Upper lobe of left lung (tissue), 6 donors: ENCODE measurements at regions not wholly inside any gene's neighbourhood (a gene's known extent, or its start where the extent isn't known, plus 50 kb on each side); places are given as distances from the start of the nearest gene placed in this dataset.

Source experiments
- ATAC-seq, 2 donors: fragments of 200-7000 bp; cut with Tn5 transposase; one replicate each; pipeline ENCODE4 v1.9.1; 2022; ENCODE audit warnings: mild to moderate bottlenecking in 2 of 2, moderate library complexity in 2 of 2; ENCODE audit not compliant: low FRiP score in 2 of 2
- DNase-seq, 2 donors: peaks; one replicate each; pipeline ENCODE4 v3.0.0-alpha.2; 2019 to 2020
- H3K27ac ChIP-seq, 4 donors: fragments of 200-600 bp; sonication (generic); one replicate each; pipeline ENCODE4 v1.5.1; 2016 to 2019
- H3K27me3 ChIP-seq, 4 donors: fragments of 200-600 bp; sonication (generic); one replicate each; pipeline ENCODE4 v1.5.1; 2017 to 2019
- H3K36me3 ChIP-seq, 4 donors: fragments of 200-600 bp; sonication (generic); one replicate each; pipeline ENCODE4 v1.5.1; 2016 to 2019
- H3K4me1 ChIP-seq, 4 donors: fragments of 200-600 bp; sonication (generic); one replicate each; pipeline ENCODE4 v1.5.1; 2018 to 2019
- H3K4me3 ChIP-seq, 4 donors: fragments of 200-600 bp; sonication (generic); one replicate each; pipeline ENCODE4 v1.5.1; 2017 to 2019; ENCODE audit warnings: mild to moderate bottlenecking in 2 of 4, moderate library complexity in 1 of 4
- H3K9me3 ChIP-seq, 4 donors: fragments of 200-600 bp; sonication (generic); one replicate each; pipeline ENCODE4 v1.5.1; 2018 to 2019
- EP300 ChIP-seq, 4 donors: sonication (generic); formaldehyde crosslinking; IDR thresholded peaks; one replicate each; pipeline ENCODE4 v1.5.1; 2017; ENCODE audit warnings: antibody characterized with exemption in 4 of 4, control low read depth in 2 of 4
- POLR2A ChIP-seq, 4 donors: fragments of 450-650 bp; IDR thresholded peaks; one replicate each; pipeline ENCODE4 v1.5.1; 2016 to 2017; ENCODE audit warnings: antibody characterized with exemption in 4 of 4, mild to moderate bottlenecking in 2 of 4
- POLR2AphosphoS5 ChIP-seq, 2 donors: sonication (generic); formaldehyde crosslinking; IDR thresholded peaks; one replicate each; pipeline ENCODE4 v1.5.1; 2017; ENCODE audit warnings: antibody characterized with exemption in 2 of 2
- WGBS, 2 donors: methylation state at CpG; one replicate each; pipeline ENCODE4 v1.1.5; 2017 to 2018; 5-methylcytosine and 5-hydroxymethylcytosine counted together
- TF ChIP-seq, protein P1 (sequence below), 6 experiments: fragments of 450-650 bp in 4 of 6; fragments of 200-600 bp in 2 of 6; sonication (generic) in 2 of 6; IDR thresholded peaks; one replicate each; pipeline ENCODE4 v1.5.1; 2016 to 2019; ENCODE audit warnings: antibody characterized with exemption in 6 of 6
- donor health status: DM: no; HTN: no; CAD: no; lungs with moderate emphysema.
- donor health status: DM: no; HTN: yes; CAD: no; lungs with severe emphysema.

GRCh38 chr5:159405611-159406031 is 75.3 kb upstream of the IL12B start:
- Histone ChIP-seq H3K4me1 (peaks cover 0 to 4% (median 0%) of the 10 kb centered on the region in 4 donors), H3K27me3 (no peaks in the 10 kb centered on the region), H3K36me3 (no peaks in the 10 kb centered on the region), H3K9me3 (no peaks in the 10 kb centered on the region), H3K4me3 (no peak overlapping the region), H3K27ac (no peak overlapping the region)
- TF ChIP-seq EP300 (IDR thresholded peaks at IDR 0.05) (no peak), POLR2A (IDR thresholded peaks at IDR 0.05) (no peak), POLR2AphosphoS5 (IDR thresholded peaks at IDR 0.05) (no peak)
- TF ChIP-seq, protein P1, sequence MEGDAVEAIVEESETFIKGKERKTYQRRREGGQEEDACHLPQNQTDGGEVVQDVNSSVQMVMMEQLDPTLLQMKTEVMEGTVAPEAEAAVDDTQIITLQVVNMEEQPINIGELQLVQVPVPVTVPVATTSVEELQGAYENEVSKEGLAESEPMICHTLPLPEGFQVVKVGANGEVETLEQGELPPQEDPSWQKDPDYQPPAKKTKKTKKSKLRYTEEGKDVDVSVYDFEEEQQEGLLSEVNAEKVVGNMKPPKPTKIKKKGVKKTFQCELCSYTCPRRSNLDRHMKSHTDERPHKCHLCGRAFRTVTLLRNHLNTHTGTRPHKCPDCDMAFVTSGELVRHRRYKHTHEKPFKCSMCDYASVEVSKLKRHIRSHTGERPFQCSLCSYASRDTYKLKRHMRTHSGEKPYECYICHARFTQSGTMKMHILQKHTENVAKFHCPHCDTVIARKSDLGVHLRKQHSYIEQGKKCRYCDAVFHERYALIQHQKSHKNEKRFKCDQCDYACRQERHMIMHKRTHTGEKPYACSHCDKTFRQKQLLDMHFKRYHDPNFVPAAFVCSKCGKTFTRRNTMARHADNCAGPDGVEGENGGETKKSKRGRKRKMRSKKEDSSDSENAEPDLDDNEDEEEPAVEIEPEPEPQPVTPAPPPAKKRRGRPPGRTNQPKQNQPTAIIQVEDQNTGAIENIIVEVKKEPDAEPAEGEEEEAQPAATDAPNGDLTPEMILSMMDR (IDR thresholded peaks at IDR 0.05), result no peak
- WGBS, 2 donors, result 50 to 57% methylated on average over 5 of the region's 5 CpGs
- ATAC-seq (no peak), DNase-seq (no peak)

DNA sequence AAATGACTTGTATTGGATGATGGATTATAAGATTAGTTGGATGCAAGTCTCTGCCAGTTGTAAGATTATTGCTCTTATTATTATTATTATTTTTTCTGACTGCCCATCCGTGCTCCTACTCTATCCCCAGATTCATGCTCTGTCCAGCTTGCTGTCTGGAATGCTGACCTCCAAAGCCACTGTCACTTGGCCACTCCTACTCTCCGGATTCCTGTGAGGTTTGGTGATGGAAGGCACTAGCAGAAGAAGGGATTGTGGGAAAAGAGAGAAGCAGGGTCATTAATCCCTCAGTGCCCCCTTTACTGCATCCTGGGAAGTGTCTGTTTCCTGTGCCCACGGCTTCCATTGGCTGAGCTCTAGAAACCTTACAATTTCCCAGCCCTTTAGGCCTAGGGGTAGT is 76.3 kb upstream of the IL12B start:
- peaks cover 0 to 4% (median 0%) of the 10 kb centered on the region in 4 donors for H3K4me1 ChIP-seq
- DNase-seq, result no peak
- H3K36me3 ChIP-seq, result no peaks in the 10 kb centered on the region
- H3K27ac ChIP-seq, result no peak overlapping the region
- WGBS, 2 donors, result 71 to 74% methylated on average over 2 to 3 of the region's 3 CpGs
- no peaks in the 10 kb centered on the region for H3K27me3 ChIP-seq
- no peak for ATAC-seq
- H3K4me3 ChIP-seq, result no peak overlapping the region
- TF ChIP-seq EP300 (IDR thresholded peaks at IDR 0.05), result no peak
- TF ChIP-seq, protein P1 (IDR thresholded peaks at IDR 0.05), result no peak
- no peak for TF ChIP-seq POLR2AphosphoS5 (IDR thresholded peaks at IDR 0.05)
- no peak for TF ChIP-seq POLR2A (IDR thresholded peaks at IDR 0.05)
- no peaks in the 10 kb centered on the region for H3K9me3 ChIP-seq

GRCh38 chr5:159409801-159410200 is 79.5 kb upstream of the IL12B start:
- ATAC-seq, result no peak
- 57 to 67% methylated on average over 4 of the region's 4 CpGs for WGBS, 2 donors
- H3K9me3 ChIP-seq, result no peaks in the 10 kb centered on the region

DNA sequence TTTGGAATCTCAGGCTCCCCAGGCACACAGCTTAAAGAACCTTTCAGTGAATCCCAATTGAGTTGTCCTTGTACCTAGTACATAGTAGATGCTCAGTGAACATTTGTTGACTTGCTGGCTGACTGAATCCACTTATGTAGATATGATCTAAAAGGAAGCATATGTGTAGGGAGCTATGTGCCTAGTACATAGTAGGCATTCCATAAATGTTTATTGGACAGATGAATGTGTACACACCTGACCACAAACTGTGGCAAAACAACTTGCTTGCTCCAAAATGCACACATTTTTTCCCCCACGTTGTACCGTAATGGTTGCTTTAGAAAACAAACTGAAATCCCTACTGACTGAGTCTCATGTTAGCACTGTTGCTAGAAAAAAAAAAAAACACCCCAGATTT is 80.2 kb upstream of the IL12B start:
- Histone ChIP-seq H3K36me3 (no peaks in the 10 kb centered on the region), H3K4me3 (no peak overlapping the region), H3K27me3 (no peaks in the 10 kb centered on the region), H3K4me1 (peaks cover 0 to 6% (median 0%) of the 10 kb centered on the region in 4 donors), H3K9me3 (no peaks in the 10 kb centered on the region), H3K27ac (no peak overlapping the region)
- DNase-seq (no peak), ATAC-seq (no peak)
- 82 to 85% methylated on average over 2 of the region's 2 CpGs for WGBS, 2 donors
- TF ChIP-seq, protein P1 (IDR thresholded peaks at IDR 0.05), result no peak
- TF ChIP-seq POLR2A (IDR thresholded peaks at IDR 0.05), result no peak
- no peak for TF ChIP-seq POLR2AphosphoS5 (IDR thresholded peaks at IDR 0.05)
- TF ChIP-seq EP300 (IDR thresholded peaks at IDR 0.05), result no peak

More at GRCh38 chr5:159409801-159410200, 79.5 kb upstream of the IL12B start:
- peaks cover 0 to 6% (median 0%) of the 10 kb centered on the region in 4 donors for H3K4me1 ChIP-seq
- no peaks in the 10 kb centered on the region for H3K27me3 ChIP-seq
- no peaks in the 10 kb centered on the region for H3K36me3 ChIP-seq
- no peak for DNase-seq
- H3K4me3 ChIP-seq, result no peak overlapping the region
- H3K27ac ChIP-seq, result no peak overlapping the region
- TF ChIP-seq, protein P1 (IDR thresholded peaks at IDR 0.05), result no peak
- no peak for TF ChIP-seq POLR2A (IDR thresholded peaks at IDR 0.05)
- no peak for TF ChIP-seq POLR2AphosphoS5 (IDR thresholded peaks at IDR 0.05)
- no peak for TF ChIP-seq EP300 (IDR thresholded peaks at IDR 0.05)

DNA sequence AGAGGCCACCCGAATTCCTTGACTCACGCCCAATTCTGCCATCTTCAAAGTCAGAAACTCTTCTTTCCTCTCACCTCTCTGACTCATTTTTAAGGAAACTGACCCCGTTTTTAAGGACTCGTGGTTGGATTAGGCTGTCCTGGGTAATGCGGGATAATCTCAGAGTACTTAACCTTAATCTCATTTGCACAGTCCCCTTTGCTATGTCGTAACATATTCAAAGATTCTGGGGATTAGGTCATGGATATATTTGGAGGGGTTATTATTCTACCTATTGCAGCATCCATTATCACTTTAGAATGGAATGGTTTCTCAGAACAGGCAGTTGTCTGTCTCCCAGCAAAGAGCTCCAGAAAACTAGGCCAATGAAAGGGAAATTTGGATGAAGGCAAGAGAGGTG is 80.8 kb upstream of the IL12B start:
- no peak overlapping the region for H3K27ac ChIP-seq
- H3K4me1 ChIP-seq, result peaks cover 0 to 6% (median 0%) of the 10 kb centered on the region in 4 donors
- TF ChIP-seq POLR2AphosphoS5 (IDR thresholded peaks at IDR 0.05) (no peak), EP300 (IDR thresholded peaks at IDR 0.05) (no peak), POLR2A (IDR thresholded peaks at IDR 0.05) (no peak)
- TF ChIP-seq, protein P1 (IDR thresholded peaks at IDR 0.05), result no peak
- DNase-seq (no peak), ATAC-seq (no peak)
- WGBS, 2 donors, result 73 to 87% methylated on average over 6 of the region's 6 CpGs
- H3K4me3 ChIP-seq, result no peak overlapping the region
- no peaks in the 10 kb centered on the region for H3K9me3 ChIP-seq
- H3K36me3 ChIP-seq, result no peaks in the 10 kb centered on the region
- no peaks in the 10 kb centered on the region for H3K27me3 ChIP-seq
